ENCODE measurements at regions not wholly inside any gene's neighbourhood (a gene's known extent, or its start where the extent isn't known, plus 50 kb on each side); places are given as distances from the start of the nearest gene placed in this dataset.

- no peak overlapping the region for H3K9ac ChIP-seq (ENCODE audit: low read length)
- H3K9me3 ChIP-seq (ENCODE audit: insufficient read depth, low read length), result no peaks in the 10 kb centered on the region; the same call in 1 of the 2 replicates
- H3F3A ChIP-seq (ENCODE audit: insufficient read depth), result no peaks in the 10 kb centered on the region
- H3K27ac ChIP-seq (ENCODE audit: low read depth, low read length), result no peak overlapping the region
- no peaks in the 10 kb centered on the region for H3K27me3 ChIP-seq (ENCODE audit: low read length)
- no peaks in the 10 kb centered on the region for H3K9me2 ChIP-seq (replicated peaks; ENCODE audit: insufficient read depth, low read length)
- no peaks in the 10 kb centered on the region for H3K36me3 ChIP-seq (ENCODE audit: low read length)
- H3K79me2 ChIP-seq (ENCODE audit: insufficient read depth, low read length), result no peaks in the 10 kb centered on the region
- TF ChIP-seq CTCF (IDR thresholded peaks at IDR 0.05; ENCODE audit: insufficient read depth, low read length, poor library complexity, severe bottlenecking) (no peak), EZH2phosphoT487 (conservative IDR thresholded peaks at IDR 0.05; ENCODE audit: low read length) (no peak)
- H2AFZ ChIP-seq (ENCODE audit: low read depth, low read length, severe bottlenecking), result no peak overlapping the region
- no peak overlapping the region for H3K4me3 ChIP-seq (ENCODE audit: insufficient read depth, low read length, poor library complexity, severe bottlenecking)
- no peak overlapping the region for H3K4me2 ChIP-seq (ENCODE audit: low read depth, low read length, poor library complexity, severe bottlenecking)
- H4K20me1 ChIP-seq (ENCODE audit: low read depth, low read length), result no peaks in the 10 kb centered on the region
Observed at GRCh38 chr13:77979721-77980385, 61.2 kb upstream of the EDNRB start.

GRCh38 chr13:77975358-77976042, 56.9 kb upstream of the EDNRB start:
- H2AFZ ChIP-seq (ENCODE audit: low read depth, low read length, severe bottlenecking), result no peak overlapping the region
- no peaks in the 10 kb centered on the region for H3K9me2 ChIP-seq (replicated peaks; ENCODE audit: insufficient read depth, low read length)
- H3K79me2 ChIP-seq (ENCODE audit: insufficient read depth, low read length), result no peaks in the 10 kb centered on the region
- H3K27me3 ChIP-seq (ENCODE audit: low read length), result no peaks in the 10 kb centered on the region
- no peaks in the 10 kb centered on the region for H3K36me3 ChIP-seq (ENCODE audit: low read length)
- H3K4me2 ChIP-seq (ENCODE audit: low read depth, low read length, poor library complexity, severe bottlenecking), result no peak overlapping the region
- no peaks in the 10 kb centered on the region for H4K20me1 ChIP-seq (ENCODE audit: low read depth, low read length)
- no peaks in the 10 kb centered on the region; the same call in 1 of the 2 replicates for H3K9me3 ChIP-seq (ENCODE audit: insufficient read depth, low read length)
- no peak overlapping the region for H3K9ac ChIP-seq (ENCODE audit: low read length)
- no peak overlapping the region for H3K27ac ChIP-seq (ENCODE audit: low read depth, low read length)
- H3K4me3 ChIP-seq (ENCODE audit: insufficient read depth, low read length, poor library complexity, severe bottlenecking), result no peak overlapping the region
- H3F3A ChIP-seq (ENCODE audit: insufficient read depth), result no peaks in the 10 kb centered on the region
- TF ChIP-seq EZH2phosphoT487 (conservative IDR thresholded peaks at IDR 0.05; ENCODE audit: low read length) (no peak), CTCF (IDR thresholded peaks at IDR 0.05; ENCODE audit: insufficient read depth, low read length, poor library complexity, severe bottlenecking) (no peak)

GRCh38 chr13:77969299-77969698, 50.7 kb upstream of the EDNRB start:
- Histone ChIP-seq H3K9me2 (replicated peaks; ENCODE audit: insufficient read depth, low read length) (no peaks in the 10 kb centered on the region; the same call in 1 of the 2 replicates), H3K27ac (ENCODE audit: low read depth, low read length) (no peak overlapping the region), H4K20me1 (ENCODE audit: low read depth, low read length) (no peaks in the 10 kb centered on the region), H2AFZ (ENCODE audit: low read depth, low read length, severe bottlenecking) (no peak overlapping the region), H3K36me3 (ENCODE audit: low read length) (no peaks in the 10 kb centered on the region), H3F3A (ENCODE audit: insufficient read depth) (no peaks in the 10 kb centered on the region), H3K27me3 (ENCODE audit: low read length) (no peaks in the 10 kb centered on the region), H3K4me2 (ENCODE audit: low read depth, low read length, poor library complexity, severe bottlenecking) (no peak overlapping the region), H3K79me2 (ENCODE audit: insufficient read depth, low read length) (no peaks in the 10 kb centered on the region), H3K9me3 (ENCODE audit: insufficient read depth, low read length) (no peaks in the 10 kb centered on the region), H3K9ac (ENCODE audit: low read length) (no peak overlapping the region), H3K4me3 (ENCODE audit: insufficient read depth, low read length, poor library complexity, severe bottlenecking) (no peak overlapping the region)
- TF ChIP-seq CTCF (IDR thresholded peaks at IDR 0.05; ENCODE audit: insufficient read depth, low read length, poor library complexity, severe bottlenecking), result no peak
- no peak for TF ChIP-seq EZH2phosphoT487 (conservative IDR thresholded peaks at IDR 0.05; ENCODE audit: low read length)
